ENCODE measurements at regions not wholly inside any gene's neighbourhood (a gene's known extent, or its start where the extent isn't known, plus 50 kb on each side); places are given as distances from the start of the nearest gene placed in this dataset.

GRCh38 chr4:38268108-38268820 lies 308.1 kb downstream of the PTTG2 start:
- WGBS, 3 donors, result 87 to 94% (median 90%) methylated on average over 5 of the region's 5 CpGs

DNA sequence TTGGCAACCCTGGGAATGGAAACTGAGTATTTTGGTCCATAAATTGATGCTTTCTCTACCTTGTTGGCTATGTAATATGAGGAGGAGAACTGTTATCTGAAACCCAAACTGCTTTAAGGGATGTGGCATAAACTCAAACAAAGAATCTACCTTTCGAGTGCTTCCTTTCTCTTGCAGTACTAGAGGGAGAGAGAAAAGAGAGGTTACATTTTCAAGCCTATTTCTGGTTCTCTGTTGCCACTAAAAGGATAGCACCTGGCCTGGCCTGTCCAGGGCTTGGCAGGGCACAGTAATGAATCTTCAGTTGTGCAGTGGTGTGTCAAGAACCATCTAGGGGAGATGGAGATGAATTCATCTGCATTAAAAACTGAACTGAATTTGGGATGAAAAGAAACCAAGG lies 308.6 kb downstream of the PTTG2 start:
- 89 to 98% (median 91%) methylated on average over 1 of the region's 1 CpG for WGBS, 3 donors
- no peak overlapping the region for H3K27ac ChIP-seq (ENCODE audit: low read depth, low read length)

More at GRCh38 chr4:38268108-38268820, 308.1 kb downstream of the PTTG2 start:
- no peak overlapping the region for H3K27ac ChIP-seq (ENCODE audit: low read depth, low read length)

GRCh38 chr4:38273407-38273806 lies 313.2 kb downstream of the PTTG2 start:
- H3K27ac ChIP-seq (ENCODE audit: low read depth, low read length), result no peak overlapping the region

GRCh38 chr4:38275331-38276100 lies 315.3 kb downstream of the PTTG2 start:
- H3K27ac ChIP-seq (ENCODE audit: low read depth, low read length), result no peak overlapping the region
- 62 to 86% (median 72%) methylated on average over 5 of the region's 5 CpGs for WGBS, 3 donors

DNA sequence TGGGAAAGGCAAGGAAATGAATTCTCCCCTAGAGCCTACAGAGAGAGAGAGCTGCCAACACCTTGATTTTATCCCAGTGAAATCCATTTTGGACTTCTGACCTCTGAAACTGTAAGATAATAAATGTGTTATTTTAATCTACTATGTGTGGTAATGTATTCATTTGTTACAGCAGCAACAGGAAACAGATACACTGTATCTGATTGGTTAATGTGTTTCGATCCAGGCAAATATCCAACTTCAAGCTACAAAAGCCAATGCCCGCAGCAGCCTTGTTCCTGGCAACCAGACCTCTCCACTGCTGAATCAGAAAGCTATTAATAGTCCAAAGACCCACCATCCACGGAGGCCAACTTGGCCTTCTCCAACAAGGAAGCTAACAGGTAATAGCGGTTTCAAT lies 318.1 kb downstream of the PTTG2 start:
- H3K27ac ChIP-seq (ENCODE audit: low read depth, low read length), result no peak overlapping the region
- WGBS, 3 donors, result 66 to 90% (median 86%) methylated on average over 4 of the region's 4 CpGs

DNA sequence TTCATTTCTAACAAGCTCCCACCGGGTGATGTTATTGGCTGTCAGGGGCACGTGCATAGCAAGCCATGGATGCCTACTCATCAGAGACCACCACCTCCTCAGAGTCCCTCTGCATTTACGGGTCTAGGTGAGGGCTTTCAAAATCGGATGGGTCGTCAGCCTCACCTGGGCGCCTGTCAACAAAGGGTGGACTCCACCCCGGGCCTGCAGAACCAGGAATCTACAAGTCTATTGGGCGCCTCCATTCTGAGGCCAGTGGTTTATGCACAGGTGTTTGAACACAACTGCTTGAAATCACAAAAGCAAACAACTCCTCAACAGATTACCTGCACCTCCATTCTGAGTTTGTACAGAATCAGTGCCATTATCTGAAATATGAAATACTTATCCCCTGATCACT lies 318.9 kb downstream of the PTTG2 start:
- WGBS, 3 donors, result 92 to 97% (median 95%) methylated on average over 8 of the region's 8 CpGs
- no peak overlapping the region for H3K27ac ChIP-seq (ENCODE audit: low read depth, low read length)

DNA sequence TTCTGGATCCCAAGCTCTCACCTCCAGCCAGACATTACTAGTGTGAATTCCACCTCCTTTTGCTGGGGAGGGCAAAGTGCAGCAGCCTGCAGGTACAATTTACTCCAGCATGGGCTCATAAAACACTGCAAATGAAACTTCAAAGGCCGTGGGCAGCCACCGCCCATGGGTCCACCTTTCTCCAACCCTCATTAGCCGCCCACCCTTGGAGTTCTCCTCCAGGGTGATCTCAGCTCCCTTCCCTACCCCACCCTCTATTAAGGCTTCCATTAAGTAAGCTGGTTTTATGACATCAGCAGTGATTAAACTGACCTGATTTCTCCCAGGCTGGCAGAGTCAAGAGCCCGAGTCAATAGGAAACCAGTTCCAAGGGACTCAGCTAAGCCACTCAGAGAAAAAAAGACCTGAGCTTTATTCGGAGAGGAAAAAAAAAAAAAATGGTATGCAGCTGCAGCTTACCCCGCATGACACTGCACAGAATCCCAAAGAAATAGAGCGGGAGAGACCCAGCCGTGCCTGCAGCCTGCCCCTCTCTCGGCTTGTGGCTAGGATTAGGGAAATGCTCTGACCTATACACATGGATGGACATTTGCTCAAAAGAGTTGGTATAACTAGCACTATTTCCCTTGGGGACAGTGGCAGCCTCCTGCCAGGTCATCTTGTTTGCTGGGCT lies 319.6 kb downstream of the PTTG2 start:
- H3K27ac ChIP-seq (ENCODE audit: low read depth, low read length), result no peak overlapping the region
- WGBS, 3 donors, result 65 to 84% (median 69%) methylated on average over 9 of the region's 9 CpGs

GRCh38 chr4:38280323-38280706 lies 320.1 kb downstream of the PTTG2 start:
- H3K27ac ChIP-seq (ENCODE audit: low read depth, low read length), result no peak overlapping the region
- 86 to 94% (median 91%) methylated on average over 4 of the region's 4 CpGs for WGBS, 3 donors

DNA sequence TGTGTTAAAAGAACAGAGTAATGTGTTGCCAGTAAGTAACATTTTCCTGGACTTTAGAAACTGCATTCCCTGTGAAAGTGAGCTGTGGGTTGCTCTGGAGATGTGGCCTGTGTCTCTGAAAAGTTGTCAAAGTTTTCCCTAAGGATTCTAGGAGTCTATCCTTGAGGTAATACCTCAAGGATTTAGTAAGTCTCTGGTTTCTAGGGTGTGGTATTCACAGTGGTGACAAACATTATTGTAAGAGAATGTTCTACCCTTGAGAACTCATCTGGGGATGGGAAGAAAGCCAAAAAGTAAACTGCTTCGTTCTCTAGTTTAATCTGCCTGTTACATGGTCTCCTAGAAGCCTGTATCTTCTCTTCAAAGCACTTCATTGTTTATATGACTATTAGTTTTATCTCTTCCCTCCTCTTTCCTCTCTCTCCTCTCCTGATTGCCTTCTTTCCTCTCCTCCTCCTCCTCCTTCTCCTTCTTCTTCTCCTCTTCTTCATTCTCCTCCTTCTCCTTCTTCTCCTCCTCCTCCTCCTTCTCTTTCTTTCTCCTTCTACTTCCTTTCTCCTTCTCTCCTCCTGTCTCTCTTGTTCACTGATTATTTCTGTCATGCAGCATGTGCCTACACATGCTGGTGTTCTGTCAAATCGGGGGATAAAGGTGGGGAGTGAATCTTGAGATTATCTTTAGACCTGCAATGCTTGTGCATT lies 321.3 kb downstream of the PTTG2 start:
- 57 to 60% (median 58%) methylated on average over 2 of the region's 2 CpGs for WGBS, 3 donors
- no peak overlapping the region for H3K27ac ChIP-seq (ENCODE audit: low read depth, low read length)

- WGBS, 3 donors, result 83 to 94% (median 93%) methylated on average over 3 of the region's 3 CpGs
- no peak overlapping the region for H3K27ac ChIP-seq (ENCODE audit: low read depth, low read length)
These were observed 323.5 kb downstream of the PTTG2 start for GRCh38 chr4:38283724-38284123.

GRCh38 chr4:38284294-38285030 lies 324.3 kb downstream of the PTTG2 start:
- WGBS, 3 donors, result 62 to 78% (median 62%) methylated on average over 2 of the region's 2 CpGs
- H3K27ac ChIP-seq (ENCODE audit: low read depth, low read length), result no peak overlapping the region

GRCh38 chr4:38287101-38287851 lies 327.1 kb downstream of the PTTG2 start:
- H3K27ac ChIP-seq (ENCODE audit: low read depth, low read length), result no peak overlapping the region
- 81 to 91% (median 87%) methylated on average over 10 of the region's 10 CpGs for WGBS, 3 donors

DNA sequence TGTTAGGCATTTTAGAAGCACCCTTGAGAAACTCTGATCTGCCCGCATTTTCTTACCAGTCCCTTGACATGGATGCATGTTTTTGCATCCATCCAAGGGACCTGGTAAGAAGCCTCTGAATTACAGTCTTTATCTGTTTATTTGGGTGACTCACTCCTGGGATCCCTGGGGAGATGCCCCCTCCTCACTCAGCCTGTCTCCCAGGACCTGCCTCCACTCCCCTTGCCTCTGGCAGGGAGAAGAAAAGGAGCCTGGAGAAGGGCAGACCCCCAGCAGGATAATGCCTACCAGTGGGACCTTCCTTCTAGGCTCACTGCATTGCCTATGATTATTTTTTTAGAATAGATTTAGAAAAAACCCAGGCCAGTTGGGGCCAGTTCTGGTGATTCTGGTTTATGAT lies 329.4 kb downstream of the PTTG2 start:
- no peak overlapping the region for H3K27ac ChIP-seq (ENCODE audit: low read depth, low read length)
- WGBS, 3 donors, result 84 to 97% (median 96%) methylated on average over 1 of the region's 1 CpG

DNA sequence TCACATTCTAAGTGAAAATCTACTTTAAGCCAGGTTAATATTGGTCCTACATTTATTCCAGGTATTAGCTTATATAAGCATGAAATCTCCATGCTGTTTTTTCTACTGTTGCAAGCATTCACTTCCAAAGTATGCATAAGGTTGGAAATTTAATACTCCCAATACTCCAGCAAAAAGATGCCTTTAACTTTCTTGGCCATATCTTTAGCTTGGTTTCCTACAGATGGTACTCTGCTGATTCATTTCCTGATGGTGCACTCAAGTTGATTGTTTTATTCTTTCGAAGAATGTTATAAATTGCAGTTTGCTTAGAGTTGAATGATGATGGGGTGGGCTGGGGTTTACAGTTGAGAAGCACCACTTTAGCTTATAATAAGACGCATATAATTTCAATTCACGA lies 330.2 kb downstream of the PTTG2 start:
- 49 to 84% (median 54%) methylated on average over 3 of the region's 3 CpGs for WGBS, 3 donors
- no peak overlapping the region for H3K27ac ChIP-seq (ENCODE audit: low read depth, low read length)

DNA sequence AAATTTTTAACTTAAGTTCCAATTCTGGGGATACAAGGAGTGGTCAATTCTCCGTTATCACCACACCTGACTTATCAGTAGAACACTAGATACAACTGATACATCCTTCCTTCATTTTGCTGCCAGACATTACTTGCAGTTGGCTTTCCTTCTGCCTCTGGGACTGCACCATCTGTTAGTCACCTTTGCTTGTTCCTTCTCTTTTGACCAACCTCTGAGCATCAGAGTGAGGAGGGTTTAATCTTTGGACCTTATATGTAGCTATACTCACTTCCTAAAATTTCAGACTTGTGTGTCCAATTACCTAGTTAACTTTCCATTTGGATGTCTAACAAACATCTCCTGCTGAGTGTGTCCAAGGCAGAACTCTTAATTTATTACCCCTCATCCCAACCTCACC lies 330.7 kb downstream of the PTTG2 start:
- 63 to 80% (median 72%) methylated on average over 1 of the region's 1 CpG for WGBS, 3 donors
- no peak overlapping the region for H3K27ac ChIP-seq (ENCODE audit: low read depth, low read length)

GRCh38 chr4:38292529-38292928 lies 332.3 kb downstream of the PTTG2 start:
- 71 to 84% (median 82%) methylated on average over 1 of the region's 1 CpG for WGBS, 3 donors
- no peak overlapping the region for H3K27ac ChIP-seq (ENCODE audit: low read depth, low read length)

DNA sequence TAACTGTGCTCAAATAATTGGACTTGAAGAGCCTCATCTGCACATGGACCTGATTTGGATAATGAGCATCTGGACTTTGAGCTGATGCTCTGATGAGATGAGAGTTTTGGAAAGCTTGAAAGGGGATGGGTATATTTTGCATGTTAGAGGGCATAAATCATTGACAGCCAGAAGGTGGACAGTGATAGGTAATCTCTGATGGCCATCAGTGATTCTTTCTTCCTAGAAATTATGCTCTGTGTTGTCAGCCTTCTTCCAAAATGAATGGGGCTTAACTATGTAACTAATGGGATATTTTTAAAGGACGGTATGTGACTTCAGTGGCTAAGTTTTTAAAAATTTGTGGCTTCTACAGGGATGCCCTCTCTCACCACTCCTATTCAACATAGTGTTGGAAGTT lies 334.0 kb downstream of the PTTG2 start:
- H3K27ac ChIP-seq (ENCODE audit: low read depth, low read length), result no peak overlapping the region
- 86 to 93% (median 88%) methylated on average over 1 of the region's 1 CpG for WGBS, 3 donors

DNA sequence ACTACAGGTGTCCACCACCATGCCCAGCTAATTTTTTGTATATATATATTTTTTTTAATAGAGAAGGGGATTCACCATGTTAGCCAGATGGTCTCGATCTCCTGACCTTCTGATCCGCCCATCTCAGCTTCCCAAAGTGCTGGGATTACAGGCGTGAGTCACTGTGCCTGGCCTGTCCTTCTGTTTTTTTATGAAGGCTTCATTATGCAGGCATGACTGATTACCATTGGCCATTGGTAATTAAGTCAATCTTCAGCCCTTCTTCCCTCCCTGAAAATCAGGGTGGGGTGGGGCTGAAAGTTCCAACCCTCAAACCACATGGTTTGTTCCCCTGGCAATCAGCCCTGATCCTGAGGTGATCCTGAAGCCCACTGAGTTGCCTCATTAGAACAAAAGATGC lies 336.9 kb downstream of the PTTG2 start:
- WGBS, 3 donors, result 86 to 94% (median 91%) methylated on average over 3 of the region's 3 CpGs
- no peak overlapping the region for H3K27ac ChIP-seq (ENCODE audit: low read depth, low read length)
